IMR-90 (cell line): ENCODE measurements at regions not wholly inside any gene's neighbourhood (a gene's known extent, or its start where the extent isn't known, plus 50 kb on each side); places are given as distances from the start of the nearest gene placed in this dataset.

Experiments used
- ATAC-seq: fragments of 200-7000 bp; cut with Tn5 transposase; 2 replicates; pipeline ENCODE4 v1.9.1; 2020; ENCODE audit warnings: low read depth, mild to moderate bottlenecking, moderate library complexity
- BruUV-seq: library from RNA; stranded (reverse); fragments of 400-500 nt; replicated peaks from 2 replicates; lab custom pipeline; 2021; lab: Mats Ljungman, UMichigan
- CTCF ChIA-PET: fragments of 300-600 bp; formaldehyde crosslinking; extraction: SDS; loops from one replicate; lab custom pipeline; 2021; ENCODE audit warnings: antibody characterized with exemption; lab: Yijun Ruan, JAX
- POLR2A ChIA-PET: fragments of 300-600 bp; sonication (Branson Sonifier 250); formaldehyde crosslinking; loops from one replicate; lab custom pipeline; 2022; ENCODE audit warnings: antibody characterized with exemption; ENCODE audit not compliant: unreplicated experiment; lab: Charles Lee
- DNase-seq: peaks from one replicate; pipeline ENCODE4 v3.0.0; 2013
- H2AFZ ChIP-seq: replicated peaks from 2 replicates; pipeline ENCODE3; 2013; ENCODE audit warnings: low read length, mild to moderate bottlenecking; ENCODE audit not compliant: poor library complexity
- H2AK5ac ChIP-seq: 2 replicates; pipeline ENCODE4 v1.6.1; 2013; ENCODE audit warnings: low read depth, low read length, inconsistent platforms
- H2AK9ac ChIP-seq: replicated peaks from 2 replicates; pipeline ENCODE3; 2013; ENCODE audit warnings: mild to moderate bottlenecking, low read depth, low read length, moderate library complexity; ENCODE audit not compliant: poor library complexity
- H2BK120ac ChIP-seq: 2 replicates; pipeline ENCODE4 v1.6.1; 2013; ENCODE audit warnings: low read depth, low read length, inconsistent platforms
- H2BK15ac ChIP-seq: 3 replicates; pipeline ENCODE4 v1.6.1; 2013; ENCODE audit warnings: low read depth, low read length, inconsistent platforms
- H2BK20ac ChIP-seq: 2 replicates; pipeline ENCODE4 v1.6.1; 2013; ENCODE audit warnings: low read depth, mild to moderate bottlenecking, inconsistent platforms, low read length, moderate library complexity
- H2BK5ac ChIP-seq: 2 replicates; pipeline ENCODE4 v1.6.1; 2013; ENCODE audit warnings: mild to moderate bottlenecking, low read depth, low read length, inconsistent platforms; ENCODE audit not compliant: poor library complexity, severe bottlenecking
- H3K14ac ChIP-seq: replicated peaks from 2 replicates; pipeline ENCODE4 v1.6.1; 2013; ENCODE audit warnings: low read depth, low read length, inconsistent platforms
- H3K18ac ChIP-seq: 2 replicates; pipeline ENCODE4 v1.6.1; 2013; ENCODE audit warnings: low read depth, low read length, control low read depth
- H3K23ac ChIP-seq: 2 replicates; pipeline ENCODE4 v1.6.1; 2013; ENCODE audit warnings: low read depth, low read length, inconsistent platforms
- H3K27ac ChIP-seq: 2 replicates; pipeline ENCODE4 v1.5.1; 2013; ENCODE audit warnings: mild to moderate bottlenecking, control low read depth, low read length; ENCODE audit not compliant: insufficient read depth
- H3K27me3 ChIP-seq: 2 replicates; pipeline ENCODE4 v1.6.1; 2013; ENCODE audit warnings: low read length; ENCODE audit not compliant: control insufficient read depth, insufficient read depth
- H3K36me3 ChIP-seq: 2 replicates; pipeline ENCODE4 v1.6.1; 2013; ENCODE audit warnings: low read length, mixed read lengths; ENCODE audit not compliant: control insufficient read depth, insufficient read depth
- H3K4ac ChIP-seq: 2 replicates; pipeline ENCODE4 v1.6.1; 2013; ENCODE audit warnings: low read depth, low read length, inconsistent platforms
- H3K4me1 ChIP-seq: 2 replicates; pipeline ENCODE4 v1.6.1; 2013; ENCODE audit warnings: low read length, mixed read lengths; ENCODE audit not compliant: control insufficient read depth, insufficient read depth
- H3K4me2 ChIP-seq: 2 replicates; pipeline ENCODE4 v1.6.1; 2013; ENCODE audit warnings: low read depth, mild to moderate bottlenecking, control low read depth, low read length, moderate library complexity
- H3K4me3 ChIP-seq: 2 replicates; pipeline ENCODE4 v1.5.1; 2013; ENCODE audit warnings: low read depth, mild to moderate bottlenecking, control low read depth, low read length, moderate library complexity; ENCODE audit not compliant: insufficient read depth
- H3K56ac ChIP-seq: 2 replicates; pipeline ENCODE4 v1.6.1; 2013; ENCODE audit warnings: low read length, inconsistent platforms; ENCODE audit not compliant: insufficient read depth; ENCODE audit errors: extremely low read depth
- H3K79me1 ChIP-seq, 2 experiments: 2 replicates each; pipeline ENCODE4 v1.6.1; 2013; ENCODE audit warnings: low read length in 2 of 2, inconsistent platforms in 1 of 2, low read depth in 1 of 2
- H3K9ac ChIP-seq: 2 replicates; pipeline ENCODE4 v1.6.1; 2013; ENCODE audit warnings: low read depth, low read length, control low read depth
- H3K9me1 ChIP-seq: 2 replicates; pipeline ENCODE4 v1.6.1; 2013; ENCODE audit warnings: low read length, inconsistent platforms; ENCODE audit not compliant: insufficient read depth
- H3K9me3 ChIP-seq: 2 replicates; pipeline ENCODE4 v1.6.1; 2013; ENCODE audit warnings: low read length; ENCODE audit not compliant: control insufficient read depth, insufficient read depth
- H4K20me1 ChIP-seq: 2 replicates; pipeline ENCODE4 v1.6.1; 2013; ENCODE audit warnings: low read length, inconsistent platforms; ENCODE audit not compliant: insufficient read depth
- H4K5ac ChIP-seq: 2 replicates; pipeline ENCODE4 v1.6.1; 2013; ENCODE audit warnings: mild to moderate bottlenecking, low read depth, low read length, control low read depth
- H4K8ac ChIP-seq, 2 experiments: 2 replicates each; pipeline ENCODE4 v1.6.1; 2013; ENCODE audit warnings: low read depth in 2 of 2, low read length in 2 of 2, control low read depth in 1 of 2, inconsistent platforms in 1 of 2
- H4K91ac ChIP-seq: 2 replicates; pipeline ENCODE4 v1.6.1; 2013; ENCODE audit warnings: low read depth, low read length, inconsistent platforms; ENCODE audit not compliant: insufficient read depth
- BHLHE40 ChIP-seq: fragments of 150-350 bp; IDR thresholded peaks from 2 replicates; pipeline ENCODE4 v1.6.1; 2016; ENCODE audit warnings: mild to moderate bottlenecking, low read depth, low read length
- CEBPB ChIP-seq: IDR thresholded peaks from 2 replicates; pipeline ENCODE4 v1.6.1; 2012; ENCODE audit warnings: low read depth, low read length, improper control_type of control experiment
- CHD1 ChIP-seq: IDR thresholded peaks from 2 replicates; pipeline ENCODE4 v1.6.1; 2012; ENCODE audit warnings: low read depth, low read length, improper control_type of control experiment
- CTCF ChIP-seq: conservative IDR thresholded peaks from 2 replicates; pipeline ENCODE4 v1.5.1; 2012; ENCODE audit warnings: mild to moderate bottlenecking, low read depth, low read length, improper control_type of control experiment
- ELK1 ChIP-seq: fragments of 150-350 bp; IDR thresholded peaks from 2 replicates; pipeline ENCODE4 v1.6.1; 2016; ENCODE audit warnings: low read depth, mild to moderate bottlenecking, low read length, moderate library complexity, borderline replicate concordance
- FOS ChIP-seq: fragments of 150-350 bp; IDR thresholded peaks from 2 replicates; pipeline ENCODE4 v1.6.1; 2016; ENCODE audit warnings: low read depth, low read length
- MAFK ChIP-seq: IDR thresholded peaks from 2 replicates; pipeline ENCODE4 v1.6.1; 2012; ENCODE audit warnings: low read depth, low read length, improper control_type of control experiment
- MXI1 ChIP-seq: IDR thresholded peaks from 2 replicates; pipeline ENCODE4 v1.6.1; 2012; ENCODE audit warnings: low read depth, mild to moderate bottlenecking, low read length, moderate library complexity, borderline replicate concordance
- NFE2L2 ChIP-seq: fragments of 150-350 bp; IDR thresholded peaks from 2 replicates; pipeline ENCODE4 v1.6.1; 2016; ENCODE audit warnings: low read depth, mild to moderate bottlenecking, low read length
- POLR2A ChIP-seq: IDR thresholded peaks from 2 replicates; pipeline ENCODE4 v1.6.1; 2012; ENCODE audit warnings: mild to moderate bottlenecking, low read depth, low read length
- RAD21 ChIP-seq: IDR thresholded peaks from 2 replicates; pipeline ENCODE4 v1.6.1; 2012; ENCODE audit warnings: low read length, improper control_type of control experiment
- RCOR1 ChIP-seq: IDR thresholded peaks from 2 replicates; pipeline ENCODE4 v1.6.1; 2012; ENCODE audit warnings: mild to moderate bottlenecking, low read length, improper control_type of control experiment; ENCODE audit not compliant: insufficient replicate concordance
- RFX5 ChIP-seq: IDR thresholded peaks from 2 replicates; pipeline ENCODE4 v1.8.0; 2012; ENCODE audit warnings: low read depth, mild to moderate bottlenecking, low read length, moderate library complexity
- SMC3 ChIP-seq: fragments of 150-350 bp; IDR thresholded peaks from 2 replicates; pipeline ENCODE4 v1.6.1; 2016; ENCODE audit warnings: low read depth, mild to moderate bottlenecking, antibody characterized with exemption, low read length, moderate library complexity
- USF2 ChIP-seq: fragments of 150-350 bp; IDR thresholded peaks from 2 replicates; pipeline ENCODE4 v1.6.1; 2017; ENCODE audit warnings: mild to moderate bottlenecking, antibody characterized with exemption, low read length, low read depth
- dilution Hi-C: fragments of 300-500 bp; cut with HindIII; formaldehyde crosslinking; loops from one replicate; pipeline ENCODE4 v1.14.3; 2018; ENCODE audit warnings: low sequenced_read_pairs; ENCODE audit not compliant: unreplicated experiment
- in situ Hi-C: fragments of 300-500 bp; cut with MboI; formaldehyde crosslinking; loops from 3 replicates; pipeline ENCODE4 v1.14.3; 2019; ENCODE audit warnings: low sequenced_read_pairs, inconsistent platforms, mixed read lengths
- intact Hi-C: fragments of 100-400 bp; cut with micrococcal nuclease; formaldehyde crosslinking; loops from 2 replicates; pipeline ENCODE4 v1.10.0; 2022

DNA sequence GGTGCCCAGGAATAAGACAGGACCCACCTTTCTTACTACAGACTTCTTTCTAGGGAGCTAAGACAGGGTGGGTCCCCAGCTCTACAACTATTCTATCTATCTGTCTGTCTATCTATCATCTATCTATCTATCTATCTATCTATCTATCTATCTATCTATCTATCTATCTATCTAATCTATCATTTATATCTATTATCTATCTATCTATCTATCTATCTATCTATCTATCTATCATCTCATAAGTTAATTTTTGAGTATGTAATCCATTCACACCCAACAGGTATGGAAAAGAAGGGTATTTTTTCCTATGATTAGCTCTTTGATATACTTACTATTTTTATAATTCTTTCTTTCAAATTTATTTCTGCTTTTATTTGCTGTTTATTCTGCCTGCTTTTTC lies 55.9 kb downstream of the BAMBI start:
- DNase-seq: no peak
- Histone ChIP-seq H3K9me3 (peaks cover 9% of the 10 kb centered on the region), H4K91ac (no peak overlapping the region), H3K36me3 (no peaks in the 10 kb centered on the region), H2BK15ac (no peak overlapping the region), H3K4ac (no peak overlapping the region), H3K79me1 (no peaks in the 10 kb centered on the region), H4K8ac (no peak overlapping the region), H3K56ac (no peak overlapping the region), H2AK5ac (no peak overlapping the region), H2BK20ac (no peak overlapping the region), H3K4me2 (no peak overlapping the region), H3K9ac (no peak overlapping the region), H3K14ac (no peak overlapping the region), H3K18ac (no peak overlapping the region), H2BK5ac (no peak overlapping the region), H3K4me3 (no peak overlapping the region), H4K5ac (no peak overlapping the region), H2AK9ac (no peak overlapping the region), H2AFZ (no peak overlapping the region), H3K4me1 (peaks cover 5% of the 10 kb centered on the region), H3K27me3 (peaks cover 5% of the 10 kb centered on the region; the same call in 1 of the 2 replicates), H4K20me1 (peaks cover 7% of the 10 kb centered on the region; the same call in 1 of the 2 replicates), H3K9me1 (no peaks in the 10 kb centered on the region), H3K23ac (no peak overlapping the region), H2BK120ac (no peak overlapping the region), H3K27ac (no peak overlapping the region)
- TF ChIP-seq NFE2L2 (no peak), FOS (no peak), CTCF (no peak), CEBPB (no peak), RFX5 (no peak), ELK1 (no peak), BHLHE40 (no peak), POLR2A (no peak), RAD21 (no peak), MXI1 (no peak), MAFK (no peak), USF2 (no peak), CHD1 (no peak), SMC3 (no peak), RCOR1 (no peak)
- intact Hi-C loops (loop anchor here (10.0 kb wide), 1 partner anchor 172 kb away; no protein-coding TSS in a partner anchor), dilution Hi-C loops (no loop called here), in situ Hi-C loops (no loop called here)
- POLR2A ChIA-PET: no interaction called here
- ATAC-seq: no peak
- BruUV-seq: no TSS peak
- CTCF ChIA-PET: no interaction called here
